Astrocyte (in vitro differentiated cells and primary cell): ENCODE measurements at regions not wholly inside any gene's neighbourhood (a gene's known extent, or its start where the extent isn't known, plus 50 kb on each side); places are given as distances from the start of the nearest gene placed in this dataset.
"Not testable (repeated sequence)": the region's sequence is repeated elsewhere in the genome, so short reads cannot be mapped to it uniquely, and the experiment has no call there.

ENCODE experiments used
- DNase-seq: peaks from one replicate; pipeline ENCODE4 v3.0.0-alpha.2; 2010; ENCODE audit warnings: low read depth
- FAIRE-seq: peaks from 2 replicates; lab custom pipeline; 2011; peaks lifted over from hg19 to GRCh38; lab: Jason Lieb, UNC
- H2AFZ ChIP-seq: 2 replicates; pipeline ENCODE4 v1.6.0; 2012; ENCODE audit warnings: low read depth, low read length, inconsistent platforms
- H3K27ac ChIP-seq: 2 replicates; pipeline ENCODE4 v1.5.1; 2011; ENCODE audit warnings: low read depth, low read length, inconsistent platforms
- H3K27me3 ChIP-seq: 2 replicates; pipeline ENCODE4 v1.6.0; 2011; ENCODE audit warnings: low read length, inconsistent platforms; ENCODE audit not compliant: insufficient read depth
- H3K36me3 ChIP-seq: 2 replicates; pipeline ENCODE4 v1.5.1; 2011; ENCODE audit warnings: low read length, inconsistent platforms; ENCODE audit not compliant: insufficient read depth
- H3K4me1 ChIP-seq: 2 replicates; pipeline ENCODE4 v1.5.1; 2011; ENCODE audit warnings: low read length, inconsistent platforms; ENCODE audit not compliant: insufficient read depth
- H3K4me2 ChIP-seq: 2 replicates; pipeline ENCODE4 v1.6.0; 2012; ENCODE audit warnings: low read length, inconsistent platforms
- H3K4me3 ChIP-seq: 2 replicates; pipeline ENCODE4 v1.5.1; 2011; ENCODE audit warnings: low read depth, mild to moderate bottlenecking, low read length, inconsistent platforms; ENCODE audit not compliant: insufficient read depth
- H3K79me2 ChIP-seq: 2 replicates; pipeline ENCODE4 v1.6.0; 2012; ENCODE audit warnings: mild to moderate bottlenecking, low read length, inconsistent platforms; ENCODE audit not compliant: insufficient read depth
- H3K9ac ChIP-seq: 2 replicates; pipeline ENCODE4 v1.6.0; 2012; ENCODE audit warnings: mild to moderate bottlenecking, low read length, inconsistent platforms
- H3K9me3 ChIP-seq: 2 replicates; pipeline ENCODE4 v1.5.1; 2012; ENCODE audit warnings: low read depth, mild to moderate bottlenecking, low read length, inconsistent platforms; ENCODE audit not compliant: insufficient read depth
- H4K20me1 ChIP-seq: 2 replicates; pipeline ENCODE4 v1.6.0; 2012; ENCODE audit warnings: low read length, inconsistent platforms; ENCODE audit not compliant: insufficient read depth
- H3K27ac Mint-ChIP-seq: one replicate; pipeline ENCODE4 v1.8.0; 2021; ENCODE audit warnings: mild to moderate bottlenecking, mixed read lengths; ENCODE audit not compliant: unreplicated experiment
- H3K27me3 Mint-ChIP-seq: one replicate; pipeline ENCODE4 v1.8.0; 2021; ENCODE audit warnings: low read depth, mixed read lengths; ENCODE audit not compliant: unreplicated experiment
- H3K36me3 Mint-ChIP-seq: one replicate; pipeline ENCODE4 v1.8.0; 2021; ENCODE audit warnings: low read depth, mixed read lengths; ENCODE audit not compliant: unreplicated experiment
- H3K4me1 Mint-ChIP-seq: one replicate; pipeline ENCODE4 v1.8.0; 2021; ENCODE audit warnings: low read depth, mixed read lengths; ENCODE audit not compliant: unreplicated experiment
- H3K4me3 Mint-ChIP-seq: one replicate; pipeline ENCODE4 v1.8.0; 2021; ENCODE audit warnings: mild to moderate bottlenecking, moderate library complexity, mixed read lengths; ENCODE audit not compliant: unreplicated experiment
- H3K9me3 Mint-ChIP-seq: one replicate; pipeline ENCODE4 v1.8.0; 2021; ENCODE audit warnings: mild to moderate bottlenecking, mixed read lengths; ENCODE audit not compliant: unreplicated experiment
- EZH2 ChIP-seq: IDR thresholded peaks from 2 replicates; pipeline ENCODE4 v1.6.1; 2012; ENCODE audit warnings: mild to moderate bottlenecking, low read length, inconsistent platforms; ENCODE audit not compliant: insufficient read depth
- TF ChIP-seq, protein P1 (sequence below): IDR thresholded peaks from 2 replicates; pipeline ENCODE4 v1.5.1; 2011; ENCODE audit warnings: low read depth, mild to moderate bottlenecking, inconsistent platforms, low read length, moderate library complexity; ENCODE audit not compliant: insufficient read depth

DNA sequence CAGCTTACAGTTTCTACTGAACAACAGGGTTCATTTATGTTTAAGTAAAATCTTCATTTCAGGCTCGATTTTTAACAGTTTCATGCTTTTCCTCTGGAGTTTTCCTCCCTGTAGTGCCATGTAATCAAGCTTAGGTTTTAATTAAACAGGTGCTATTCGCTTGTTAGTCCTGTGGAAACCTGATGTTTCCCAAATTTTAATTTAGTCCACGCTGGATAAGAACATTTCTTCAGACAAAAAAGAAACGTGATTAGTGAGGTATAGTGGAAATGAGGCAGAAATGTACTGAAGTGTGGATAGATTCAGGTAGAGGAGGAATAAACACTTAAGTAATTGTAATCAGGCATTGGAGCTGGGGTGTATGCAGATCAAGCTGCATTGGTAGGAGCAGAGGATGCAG is 1217.5 kb downstream of the AACS start:
- Mint-ChIP-seq H3K27ac (no peak overlapping the region), H3K9me3 (peaks cover 6% of the 10 kb centered on the region), H3K36me3 (no peaks in the 10 kb centered on the region), H3K4me1 (no peaks in the 10 kb centered on the region), H3K4me3 (no peak overlapping the region), H3K27me3 (no peaks in the 10 kb centered on the region)
- no peak overlapping the region for H3K4me3 ChIP-seq
- no peaks in the 10 kb centered on the region for H3K9me3 ChIP-seq
- H2AFZ ChIP-seq, result no peak overlapping the region
- no peak overlapping the region for H3K27ac ChIP-seq
- H3K36me3 ChIP-seq, result no peaks in the 10 kb centered on the region
- no peaks in the 10 kb centered on the region for H3K79me2 ChIP-seq
- no peak overlapping the region for H3K9ac ChIP-seq
- FAIRE-seq (no peak), DNase-seq (no peak)
- TF ChIP-seq, protein P1, sequence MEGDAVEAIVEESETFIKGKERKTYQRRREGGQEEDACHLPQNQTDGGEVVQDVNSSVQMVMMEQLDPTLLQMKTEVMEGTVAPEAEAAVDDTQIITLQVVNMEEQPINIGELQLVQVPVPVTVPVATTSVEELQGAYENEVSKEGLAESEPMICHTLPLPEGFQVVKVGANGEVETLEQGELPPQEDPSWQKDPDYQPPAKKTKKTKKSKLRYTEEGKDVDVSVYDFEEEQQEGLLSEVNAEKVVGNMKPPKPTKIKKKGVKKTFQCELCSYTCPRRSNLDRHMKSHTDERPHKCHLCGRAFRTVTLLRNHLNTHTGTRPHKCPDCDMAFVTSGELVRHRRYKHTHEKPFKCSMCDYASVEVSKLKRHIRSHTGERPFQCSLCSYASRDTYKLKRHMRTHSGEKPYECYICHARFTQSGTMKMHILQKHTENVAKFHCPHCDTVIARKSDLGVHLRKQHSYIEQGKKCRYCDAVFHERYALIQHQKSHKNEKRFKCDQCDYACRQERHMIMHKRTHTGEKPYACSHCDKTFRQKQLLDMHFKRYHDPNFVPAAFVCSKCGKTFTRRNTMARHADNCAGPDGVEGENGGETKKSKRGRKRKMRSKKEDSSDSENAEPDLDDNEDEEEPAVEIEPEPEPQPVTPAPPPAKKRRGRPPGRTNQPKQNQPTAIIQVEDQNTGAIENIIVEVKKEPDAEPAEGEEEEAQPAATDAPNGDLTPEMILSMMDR, result no peak
- no peak for TF ChIP-seq EZH2
- H3K4me2 ChIP-seq, result no peak overlapping the region
- H3K27me3 ChIP-seq, result no peaks in the 10 kb centered on the region
- H3K4me1 ChIP-seq, result no peaks in the 10 kb centered on the region
- no peaks in the 10 kb centered on the region for H4K20me1 ChIP-seq

GRCh38 chr12:126286203-126286602 is 1221.0 kb downstream of the AACS start:
- H3K36me3 Mint-ChIP-seq, result no peaks in the 10 kb centered on the region
- Histone ChIP-seq H3K9me3 (no peaks in the 10 kb centered on the region), H4K20me1 (no peaks in the 10 kb centered on the region), H3K79me2 (no peaks in the 10 kb centered on the region), H3K36me3 (no peaks in the 10 kb centered on the region), H3K27me3 (no peaks in the 10 kb centered on the region), H3K9ac (no peak overlapping the region), H3K27ac (no peak overlapping the region), H3K4me1 (no peaks in the 10 kb centered on the region), H2AFZ (no peak overlapping the region), H3K4me3 (no peak overlapping the region), H3K4me2 (no peak overlapping the region)
- no peak overlapping the region for H3K27ac Mint-ChIP-seq
- DNase-seq (no peak), FAIRE-seq (no peak)
- TF ChIP-seq EZH2, result no peak
- TF ChIP-seq, protein P1, result no peak
- H3K4me3 Mint-ChIP-seq, result no peak overlapping the region
- no peaks in the 10 kb centered on the region for H3K27me3 Mint-ChIP-seq
- H3K4me1 Mint-ChIP-seq, result no peaks in the 10 kb centered on the region
- peaks cover 5% of the 10 kb centered on the region for H3K9me3 Mint-ChIP-seq

GRCh38 chr12:126290456-126290855 is 1225.2 kb downstream of the AACS start:
- Histone ChIP-seq H2AFZ (no peak overlapping the region), H3K36me3 (no peaks in the 10 kb centered on the region), H3K4me1 (no peaks in the 10 kb centered on the region), H3K4me3 (no peak overlapping the region), H4K20me1 (no peaks in the 10 kb centered on the region), H3K27me3 (no peaks in the 10 kb centered on the region), H3K9me3 (no peaks in the 10 kb centered on the region), H3K4me2 (no peak overlapping the region), H3K79me2 (no peaks in the 10 kb centered on the region), H3K9ac (no peak overlapping the region), H3K27ac (no peak overlapping the region)
- Mint-ChIP-seq H3K9me3 (peaks cover 2% of the 10 kb centered on the region), H3K27ac (no peak overlapping the region), H3K4me3 (no peak overlapping the region), H3K27me3 (no peaks in the 10 kb centered on the region), H3K4me1 (no peaks in the 10 kb centered on the region), H3K36me3 (no peaks in the 10 kb centered on the region)
- no peak for DNase-seq
- FAIRE-seq, result no peak
- TF ChIP-seq, protein P1, result no peak
- TF ChIP-seq EZH2, result no peak

DNA sequence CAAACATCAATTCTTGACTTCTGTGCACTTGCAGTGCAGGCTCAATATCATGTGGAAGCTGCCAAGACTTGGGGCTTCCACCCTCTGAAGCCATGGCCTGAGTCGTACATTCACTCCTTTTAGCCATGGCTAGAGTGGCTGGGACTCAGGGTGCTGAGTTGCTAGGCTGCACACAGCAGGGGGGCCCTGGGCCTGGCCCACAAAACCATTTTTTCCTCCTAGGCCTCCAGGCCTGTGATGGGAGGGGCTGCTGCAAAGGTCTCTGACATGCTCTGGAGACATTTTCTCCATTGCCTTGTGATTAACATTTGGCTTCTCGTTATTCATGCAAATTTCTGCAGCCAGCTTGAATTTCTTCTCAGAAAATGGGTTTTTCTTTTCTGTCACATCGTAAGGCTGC is 1226.8 kb downstream of the AACS start:
- FAIRE-seq, H3K27me3 Mint-ChIP-seq, H3K4me1 ChIP-seq, H3K9ac ChIP-seq, H3K4me1 Mint-ChIP-seq, H3K4me2 ChIP-seq, H2AFZ ChIP-seq, H3K4me3 Mint-ChIP-seq, H3K36me3 ChIP-seq, H3K4me3 ChIP-seq, DNase-seq, H3K27me3 ChIP-seq, H3K9me3 Mint-ChIP-seq, H3K27ac ChIP-seq, H3K36me3 Mint-ChIP-seq, H3K9me3 ChIP-seq, H3K27ac Mint-ChIP-seq, H4K20me1 ChIP-seq, H3K79me2 ChIP-seq: not testable (repeated sequence)
